Hindlimb muscle (tissue), 1 donor: ENCODE measurements at regions not wholly inside any gene's neighbourhood (a gene's known extent, or its start where the extent isn't known, plus 50 kb on each side); places are given as distances from the start of the nearest gene placed in this dataset.

Experiments used
- DNase-seq: peaks from one replicate; pipeline ENCODE4 v3.0.0-alpha.2; 2013

DNA sequence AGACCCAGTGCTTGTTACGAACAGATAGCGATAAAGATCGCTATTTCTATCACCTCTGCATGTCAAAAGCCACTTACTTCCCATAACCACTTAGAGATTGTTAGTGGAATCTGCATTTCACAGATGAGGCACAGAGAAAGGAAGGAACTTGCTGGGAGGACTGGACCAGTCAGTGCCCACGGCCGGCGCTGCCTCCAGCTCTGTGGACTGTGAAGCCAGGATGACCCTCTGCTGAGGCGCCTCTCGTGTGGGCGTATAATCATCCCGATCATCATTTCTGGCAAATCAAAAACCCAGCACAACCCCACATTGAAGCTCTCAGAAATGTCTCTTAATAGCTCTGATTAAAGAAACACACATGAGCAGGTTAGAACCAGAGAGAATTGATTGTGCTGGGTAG, 61.5 kb upstream of the ADRA2C start:
- DNase-seq: no peak

DNA sequence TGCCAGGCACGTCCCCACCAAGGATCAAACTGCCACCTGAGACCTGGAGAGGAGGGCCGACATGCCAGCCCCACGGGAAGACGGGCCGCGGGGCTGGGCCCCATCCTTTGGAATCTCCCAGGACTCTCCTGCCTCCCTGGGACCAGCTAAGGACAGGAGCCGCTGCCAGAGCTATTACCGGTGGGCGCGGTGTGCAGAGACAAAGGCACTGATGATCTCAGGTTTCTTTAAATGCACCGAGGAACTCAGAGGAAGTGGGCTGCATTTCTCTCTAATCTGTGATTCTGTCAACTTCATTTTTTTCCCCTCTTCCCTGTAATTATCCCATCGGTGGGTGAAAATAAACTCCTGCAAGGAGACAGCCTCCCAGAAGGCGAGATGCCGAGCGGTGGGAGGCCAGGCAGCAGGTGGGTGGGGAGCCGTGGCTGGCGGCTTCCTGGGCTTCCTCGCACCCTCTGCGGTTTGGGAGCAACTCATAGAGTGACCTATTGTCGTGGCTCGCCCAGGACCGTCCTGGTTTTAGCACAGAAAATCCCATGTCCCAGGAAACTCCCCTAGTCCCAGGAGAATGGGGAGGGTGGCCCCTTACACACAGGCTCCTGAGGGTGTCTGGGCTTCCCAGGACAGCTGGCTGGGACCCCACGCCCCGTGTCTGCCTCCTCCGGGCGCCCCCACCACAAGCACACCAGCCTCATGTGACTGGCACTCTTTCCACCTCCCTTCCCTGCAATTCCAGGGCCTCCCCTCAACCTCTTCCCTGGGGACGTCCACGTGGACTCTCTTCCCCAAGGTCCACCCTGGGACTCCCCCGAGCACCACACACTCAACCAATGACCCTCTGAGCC, 62.3 kb upstream of the ADRA2C start:
- DNase-seq: no peak

DNA sequence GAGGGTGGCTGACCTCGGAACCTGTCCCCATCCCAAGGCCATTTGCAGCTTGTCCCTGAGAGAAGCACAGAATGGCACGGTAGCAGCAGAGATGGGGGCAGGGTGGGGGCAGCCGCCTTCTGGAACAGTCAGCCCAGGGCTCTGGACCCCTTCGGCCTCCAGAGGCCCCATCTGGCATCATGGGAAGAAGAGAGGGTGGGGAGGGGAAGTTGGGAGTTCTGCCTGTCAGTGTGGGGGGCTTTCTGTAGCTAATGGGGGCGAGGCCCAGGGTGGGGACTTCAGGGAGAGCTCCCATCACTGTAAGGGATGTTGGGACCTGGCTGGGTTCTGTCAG, 62.9 kb upstream of the ADRA2C start:
- no peak for DNase-seq

DNA sequence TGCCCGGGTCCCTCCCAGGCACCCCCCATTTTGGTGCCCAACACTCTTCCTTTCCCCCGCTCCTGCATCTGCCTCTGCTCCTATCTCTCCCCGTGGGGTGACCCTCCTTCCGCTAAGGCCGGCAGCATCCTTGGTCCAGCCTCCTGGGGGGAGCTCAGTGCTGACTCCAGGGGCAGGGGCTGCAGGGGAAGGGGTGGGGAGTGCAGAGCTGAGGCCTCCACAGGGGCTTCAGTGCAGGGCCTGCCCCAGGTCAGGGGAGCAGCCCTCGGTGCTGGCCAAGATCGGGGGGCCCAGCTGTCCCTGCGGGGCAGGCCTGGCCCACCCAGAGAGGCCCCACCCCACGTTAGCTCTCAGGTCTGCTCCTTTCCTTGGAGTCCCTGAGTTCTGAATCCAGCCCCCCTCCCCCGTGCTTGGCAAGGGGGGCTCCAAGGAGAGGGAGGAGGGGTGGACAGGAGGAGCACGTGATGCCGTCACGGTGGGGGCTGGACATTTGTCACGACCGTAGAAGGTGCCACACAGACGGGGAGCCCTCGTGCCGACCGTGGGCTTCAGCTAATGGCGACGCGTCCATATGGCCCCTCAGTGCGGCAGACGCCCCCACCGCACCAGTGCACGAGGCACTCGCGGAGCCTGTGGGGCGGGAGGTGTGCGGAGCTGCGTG, 63.5 kb upstream of the ADRA2C start:
- no peak for DNase-seq

DNA sequence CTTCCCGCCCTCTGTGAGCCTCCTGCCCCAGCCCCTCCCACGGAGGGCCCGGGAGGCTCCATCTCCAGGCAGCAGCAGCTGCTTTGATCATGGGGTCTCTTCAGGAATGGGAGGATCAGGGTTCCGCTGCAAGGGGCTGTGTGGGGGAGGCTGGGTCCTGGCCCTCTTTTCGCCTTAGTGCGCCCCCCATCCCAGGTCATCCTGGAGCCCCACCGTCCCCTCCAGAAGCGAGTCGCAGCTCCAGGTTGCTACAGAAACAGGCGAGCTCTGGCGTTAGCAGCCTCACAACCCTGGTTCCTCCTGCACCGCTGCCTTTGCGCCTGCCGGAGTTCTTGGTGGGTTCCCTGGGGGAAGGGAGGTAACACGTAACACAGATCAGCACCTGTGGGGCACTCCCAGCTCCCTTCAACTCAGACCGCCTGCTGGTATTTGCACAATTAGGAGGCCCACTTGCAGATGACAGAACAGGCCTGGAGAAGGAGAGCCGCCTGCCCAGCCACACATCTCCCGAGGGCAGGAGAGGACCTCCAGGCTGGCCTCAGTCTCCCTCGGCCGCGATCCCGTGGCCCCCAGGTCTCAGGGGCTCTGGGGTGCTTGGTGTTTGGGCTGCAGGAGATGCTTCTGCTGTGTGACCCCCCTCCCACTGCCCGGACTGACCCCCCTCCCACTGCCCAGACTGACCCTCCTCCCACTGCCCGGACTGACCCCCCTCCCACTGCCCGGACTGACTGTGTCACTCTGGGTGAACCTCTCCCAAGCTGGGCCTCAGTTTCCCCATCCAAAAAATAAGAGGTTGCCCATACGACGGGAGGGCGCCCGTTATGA, 64.2 kb upstream of the ADRA2C start:
- no peak for DNase-seq

DNA sequence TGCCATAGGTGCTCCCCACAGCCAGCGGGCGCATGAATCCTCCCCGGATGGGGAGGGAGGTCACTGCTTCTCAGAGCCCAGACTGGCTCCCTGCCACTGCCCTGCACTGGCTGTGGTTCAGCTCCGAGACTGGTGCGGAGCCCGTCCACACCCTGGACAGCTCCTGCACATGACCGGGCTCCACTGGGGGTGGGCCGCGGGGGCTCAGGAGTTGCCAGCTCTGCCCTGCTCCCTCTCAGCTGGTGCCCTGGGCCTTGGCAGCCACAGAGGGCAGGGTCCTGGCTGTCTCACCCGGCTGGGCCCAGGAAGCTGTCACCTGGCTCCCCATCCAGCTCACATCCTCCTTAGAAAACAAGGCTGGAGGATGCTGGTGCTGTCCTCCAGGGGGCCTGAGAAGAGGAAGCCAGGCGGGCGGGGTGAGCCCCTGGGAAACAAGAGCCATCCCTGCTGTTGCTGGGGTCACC, 64.9 kb upstream of the ADRA2C start:
- no peak for DNase-seq

DNA sequence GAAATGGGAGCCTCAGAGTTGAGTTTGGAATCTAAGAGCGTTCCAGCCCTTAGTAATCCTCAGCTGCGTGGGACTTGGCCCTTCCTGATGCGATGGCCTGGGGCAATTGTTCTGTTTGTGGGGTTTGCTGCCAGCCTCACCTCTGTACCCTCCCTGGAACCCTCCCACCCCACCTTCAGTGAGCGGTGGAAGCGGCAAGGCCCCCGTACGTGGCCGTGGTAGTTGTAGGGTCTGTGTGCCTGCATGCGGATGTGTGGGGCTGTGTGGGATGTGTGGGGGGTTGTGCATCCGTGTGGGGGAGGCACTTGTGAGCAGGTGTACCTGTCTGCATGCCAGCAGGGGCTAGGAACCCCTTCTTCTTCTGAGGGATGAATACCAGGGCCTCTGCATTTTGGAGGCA, 65.4 kb upstream of the ADRA2C start:
- no peak for DNase-seq

DNA sequence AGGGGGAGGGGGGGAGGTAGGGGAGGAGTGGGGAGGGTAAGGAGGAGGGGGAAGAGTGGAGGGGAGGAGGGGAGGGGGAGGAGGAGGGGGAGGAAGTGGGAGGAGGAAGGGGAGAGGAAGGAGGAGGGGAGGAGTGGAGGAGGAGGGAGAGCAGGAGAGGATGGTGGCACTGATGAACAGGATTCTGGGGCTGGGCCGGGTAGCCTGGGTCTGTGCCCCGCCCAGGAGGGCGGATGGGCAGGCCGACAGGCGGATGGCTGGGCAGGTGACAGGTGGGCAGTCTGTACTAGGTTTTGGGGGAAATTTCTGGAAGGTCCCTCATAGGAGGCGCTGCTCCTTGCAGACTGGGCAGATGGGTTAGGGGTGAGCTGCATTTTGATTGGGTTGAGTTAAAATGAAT, 66.0 kb upstream of the ADRA2C start:
- DNase-seq: no peak

DNA sequence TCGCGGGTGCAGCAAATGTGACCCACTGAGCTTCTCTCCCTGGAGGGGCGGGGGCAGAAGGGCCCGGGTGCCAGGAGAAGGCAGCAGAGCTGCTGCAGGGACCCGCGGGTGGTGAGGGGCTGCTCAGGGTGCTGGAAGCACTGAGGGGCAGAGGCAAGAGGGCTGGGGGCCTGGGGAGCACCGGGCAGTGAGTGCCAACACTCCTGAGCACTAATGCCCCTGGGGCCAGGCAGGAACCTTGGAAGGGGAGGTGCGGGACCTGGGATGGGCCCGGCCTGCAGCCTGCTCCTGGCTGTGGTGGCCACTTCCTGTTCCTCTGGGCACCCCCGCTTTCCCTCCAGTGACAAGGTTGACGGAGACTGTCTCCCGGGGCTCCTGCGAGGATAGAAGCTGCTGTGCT, 66.5 kb upstream of the ADRA2C start:
- DNase-seq: no peak

DNA sequence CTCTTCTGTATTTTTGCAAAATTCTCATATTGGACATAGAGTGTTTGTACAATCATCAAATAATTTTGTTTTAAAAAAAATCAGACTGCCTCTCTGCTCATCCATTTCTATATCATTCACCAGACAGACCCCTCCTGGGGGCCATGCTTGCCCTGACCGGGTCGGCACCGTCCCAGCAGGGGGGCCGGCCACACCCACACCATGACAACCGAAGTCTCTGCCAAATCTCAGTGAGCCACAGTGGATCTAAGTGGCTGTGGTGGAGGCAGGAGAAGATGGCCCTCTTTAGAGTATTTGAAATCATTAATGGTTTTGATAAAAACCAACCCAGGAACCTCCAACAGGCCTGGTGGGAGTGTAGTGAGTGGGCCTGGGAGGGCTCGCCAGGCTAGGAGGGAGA, 66.9 kb upstream of the ADRA2C start:
- DNase-seq: no peak

DNA sequence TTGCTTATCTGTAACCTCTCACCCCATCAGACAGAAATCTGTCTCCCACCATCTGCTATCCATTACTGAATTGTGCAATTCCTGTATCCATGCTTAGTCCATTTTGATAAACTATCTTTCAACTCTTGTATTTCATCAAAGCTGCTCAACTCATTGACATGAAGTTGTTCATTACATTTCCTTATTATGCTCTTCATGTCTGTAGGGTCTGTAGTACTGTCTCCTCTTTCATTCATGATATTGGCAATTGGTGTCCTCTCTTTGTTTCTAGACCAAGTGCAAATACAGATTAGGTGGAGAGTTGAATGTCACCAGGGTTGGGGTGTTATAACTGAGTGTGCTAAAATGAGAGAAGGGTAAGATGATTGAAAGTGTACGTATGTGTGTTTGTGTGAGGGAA, 69.2 kb upstream of the ADRA2C start:
- no peak for DNase-seq

DNA sequence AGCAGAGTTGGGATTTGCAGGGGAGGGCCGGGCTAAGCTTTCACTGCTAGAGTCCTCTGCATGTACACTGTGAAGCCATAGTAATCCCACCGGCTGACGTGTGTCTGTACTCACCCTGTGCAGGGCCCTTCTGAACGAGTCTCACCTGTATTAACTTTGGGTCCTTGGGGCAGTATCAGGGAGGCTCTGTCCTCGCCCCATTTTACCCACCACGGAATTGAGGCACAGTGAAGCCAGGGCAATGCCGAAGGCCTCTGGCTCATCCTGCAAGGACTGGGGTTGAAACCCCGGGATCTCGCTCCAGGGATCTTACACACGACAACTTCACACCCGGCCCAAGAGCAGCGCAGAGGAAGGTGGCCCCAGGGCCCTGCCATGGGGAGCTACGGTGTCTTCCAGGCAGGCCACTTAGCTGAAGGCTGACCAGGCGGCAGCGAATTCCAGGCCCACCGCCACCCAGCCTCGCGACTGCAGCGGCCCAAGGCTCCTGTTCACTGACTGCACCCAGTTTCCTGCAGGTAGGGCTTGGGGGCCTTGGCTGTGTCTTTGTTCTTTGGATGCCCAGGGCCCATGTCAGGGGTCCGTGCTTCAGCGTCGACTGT, 75.5 kb upstream of the ADRA2C start:
- no peak for DNase-seq

DNA sequence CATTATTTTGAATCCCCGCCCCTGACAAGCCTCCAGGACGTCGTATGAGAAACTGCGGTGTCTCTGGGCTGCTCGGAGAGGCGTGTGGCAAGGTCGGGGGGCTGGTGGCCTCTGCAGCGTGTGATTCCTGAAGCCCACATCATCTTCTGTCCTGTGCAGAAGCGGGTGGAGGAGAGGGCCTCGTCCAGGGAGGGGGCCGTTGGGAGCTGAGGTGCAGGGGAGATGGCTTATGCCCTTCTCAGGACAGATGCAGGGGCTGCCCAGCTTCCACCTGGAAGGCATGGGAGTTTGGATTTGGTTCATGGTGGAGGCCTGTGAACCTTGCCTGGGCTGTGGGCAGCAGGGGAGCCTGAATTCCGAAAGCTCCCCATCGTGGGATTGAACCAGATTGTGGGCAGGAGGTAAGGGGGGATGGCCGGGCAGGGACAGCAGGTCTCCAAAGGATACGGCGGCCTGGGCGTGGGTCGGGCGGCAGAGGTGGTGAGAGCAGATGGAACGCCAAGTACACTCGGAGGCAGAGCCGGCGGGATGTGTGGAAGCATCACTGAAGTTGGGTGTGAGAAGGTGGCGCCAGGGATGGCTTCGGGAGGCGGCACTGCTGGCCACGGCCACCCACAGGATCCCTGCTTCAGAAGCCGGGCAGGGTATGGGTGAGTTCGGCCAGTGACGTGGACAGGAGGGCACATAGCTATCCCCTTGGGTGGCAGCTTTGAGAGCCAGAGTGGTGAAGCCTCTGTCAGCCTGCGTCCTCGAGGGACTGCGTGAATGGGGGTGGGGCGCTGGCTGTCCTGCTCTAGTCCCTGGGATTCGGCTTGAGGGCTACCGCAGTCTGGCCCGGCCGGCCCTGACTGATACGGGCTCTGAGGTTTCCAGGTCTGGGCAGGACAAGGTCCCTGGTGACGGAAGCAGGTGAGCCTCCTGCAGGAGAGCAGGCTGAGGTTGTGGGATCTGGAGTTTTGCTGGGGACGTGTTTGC, 76.3 kb upstream of the ADRA2C start:
- DNase-seq: no peak

DNA sequence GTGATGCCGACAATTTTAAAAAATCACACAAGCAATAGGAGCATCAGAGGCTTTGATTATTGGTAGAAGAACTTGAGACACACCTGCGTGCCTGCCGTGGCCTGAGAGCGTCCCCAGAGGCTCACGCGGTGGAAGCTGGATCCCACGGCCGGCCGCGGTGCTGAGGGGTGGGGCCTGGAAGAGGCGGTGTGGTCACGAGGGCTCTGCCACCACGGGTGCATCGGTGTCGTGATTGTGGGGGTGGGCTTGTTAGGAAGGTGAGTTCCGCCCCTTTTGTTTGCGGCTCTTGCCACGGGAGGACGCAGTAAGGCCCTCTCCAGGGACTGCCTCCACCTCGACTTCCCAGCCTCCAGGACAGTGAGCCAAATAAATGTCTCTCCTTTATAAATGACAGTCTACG, 77.2 kb upstream of the ADRA2C start:
- no peak for DNase-seq

DNA sequence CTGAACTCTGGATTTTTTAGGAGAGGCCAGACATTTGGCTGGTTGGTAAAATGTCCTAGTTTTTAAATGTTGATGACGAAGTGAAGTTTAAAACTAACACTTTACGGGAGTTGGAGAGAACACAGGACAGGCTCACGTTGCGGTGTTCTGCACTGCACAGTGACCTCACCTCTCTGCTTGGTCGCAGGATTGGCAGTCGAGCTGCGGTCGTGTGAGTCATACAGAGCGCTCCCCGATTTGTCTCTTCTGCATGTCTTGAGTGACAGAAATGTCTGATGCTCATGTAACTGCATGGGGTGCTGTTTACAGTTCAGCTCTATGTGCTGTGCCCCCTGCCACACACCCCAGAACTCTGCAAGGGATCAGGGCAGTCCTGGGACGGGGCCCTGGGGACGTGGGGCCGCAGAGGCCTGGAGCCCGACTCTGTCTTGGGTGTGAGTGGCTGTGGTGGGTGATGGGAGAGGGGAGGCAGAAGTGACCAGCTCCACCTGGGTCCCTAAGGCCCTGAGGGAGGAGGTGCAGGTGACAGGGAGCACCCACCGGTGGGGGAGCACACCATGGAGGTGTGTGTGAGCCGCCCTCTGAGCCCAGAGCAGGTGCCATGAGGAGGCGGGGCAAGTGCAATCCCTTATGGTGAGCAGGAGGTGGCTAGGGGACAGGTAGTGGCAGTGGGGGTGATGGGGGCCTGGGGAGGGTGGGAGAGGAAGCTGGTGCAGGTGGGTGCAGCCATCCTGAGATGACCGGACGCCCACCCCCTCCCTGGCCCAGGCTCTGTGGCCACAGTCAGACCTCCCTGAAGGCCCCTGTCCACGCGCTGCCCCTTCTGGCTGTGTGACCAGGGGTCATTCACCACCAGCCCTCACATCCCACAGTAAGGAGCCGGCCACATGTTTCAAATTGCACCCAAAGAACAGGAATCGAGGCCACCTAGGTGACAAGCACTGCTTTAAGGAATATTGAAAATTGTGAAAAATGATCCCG, 77.9 kb upstream of the ADRA2C start:
- no peak for DNase-seq

DNA sequence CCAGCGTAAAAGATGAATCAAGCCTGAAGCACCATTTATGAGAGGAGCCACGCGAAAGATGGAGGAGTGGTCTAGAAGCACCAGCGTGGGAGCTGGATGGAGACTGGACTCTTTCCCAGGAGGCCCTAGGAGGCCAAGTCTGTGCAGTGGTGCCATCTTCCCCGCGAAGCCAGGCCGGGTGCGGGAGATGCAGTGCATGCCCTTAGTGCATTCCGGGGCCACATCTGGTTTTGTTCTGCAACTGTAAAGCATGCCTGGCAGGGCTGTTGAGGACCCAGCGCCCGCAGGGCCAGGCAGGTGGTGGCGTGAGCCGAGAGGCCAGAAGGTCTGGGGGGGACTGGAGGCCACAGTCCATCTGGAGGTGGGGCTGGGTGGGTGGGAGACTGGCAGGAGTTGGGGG, 78.6 kb upstream of the ADRA2C start:
- no peak for DNase-seq

DNA sequence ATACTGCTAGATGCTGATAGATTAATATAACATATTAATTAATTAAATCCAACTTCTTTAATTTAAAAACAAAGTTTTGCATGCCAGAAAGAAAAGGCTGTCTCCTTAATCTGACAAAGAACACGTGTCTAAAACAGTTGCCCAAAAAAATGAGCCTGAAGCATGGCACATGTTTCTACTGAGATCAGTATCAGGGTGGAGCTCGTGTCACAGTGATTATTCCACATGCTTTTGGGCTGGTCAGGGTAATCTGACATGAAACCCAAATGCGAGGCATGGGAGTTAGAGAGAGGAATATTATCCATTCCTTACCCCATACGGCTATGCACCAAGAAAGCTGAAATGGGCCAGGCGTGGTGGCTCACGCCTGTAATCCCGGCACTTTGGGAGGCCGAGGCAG, 79.4 kb upstream of the ADRA2C start:
- no peak for DNase-seq

DNA sequence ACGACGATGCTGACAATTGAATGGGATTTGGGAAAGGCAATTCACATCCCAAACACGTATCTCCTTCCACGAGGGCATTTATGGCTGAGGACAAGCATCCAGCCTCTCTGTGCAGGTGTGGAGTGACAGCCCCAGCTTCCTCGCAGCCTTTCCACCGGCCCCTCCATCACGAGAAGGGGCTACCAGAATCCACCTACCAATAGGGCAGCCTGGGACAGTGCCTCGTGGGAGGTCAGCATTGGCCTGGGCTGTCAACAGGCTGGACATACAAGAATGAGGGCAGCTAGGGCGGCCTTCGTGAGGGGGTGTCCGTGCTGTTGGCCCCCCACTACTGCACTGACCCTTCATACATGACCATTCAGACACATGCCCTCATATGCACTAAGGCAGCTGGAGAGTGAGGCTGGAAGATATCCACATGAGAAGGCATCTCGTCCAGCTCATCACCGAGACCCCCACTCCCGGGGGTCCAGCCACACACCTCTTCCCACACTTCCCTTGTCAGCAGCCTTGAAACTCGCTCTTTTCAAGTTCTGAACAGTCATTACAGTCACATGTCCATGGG, 81.0 kb upstream of the ADRA2C start:
- no peak for DNase-seq

DNA sequence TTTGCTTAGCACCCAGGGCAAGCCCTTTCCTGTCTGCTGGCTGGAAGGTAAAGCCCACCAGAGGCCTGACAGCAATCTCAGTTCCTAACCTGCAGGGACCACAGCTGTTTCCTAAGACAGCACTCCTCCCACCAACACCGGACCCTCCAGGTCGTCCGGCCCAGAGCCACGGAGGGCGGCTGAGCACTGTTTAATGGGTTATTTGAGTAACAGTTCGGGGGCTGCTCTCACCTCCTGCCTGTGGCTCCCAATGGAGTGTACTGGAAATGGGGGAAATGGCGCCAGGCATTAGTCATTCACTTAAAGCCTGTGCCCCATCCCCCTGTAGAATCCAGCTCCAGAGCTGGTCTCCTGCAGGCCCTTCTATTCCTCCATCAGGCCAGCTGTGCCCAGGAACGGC, 81.6 kb upstream of the ADRA2C start:
- no peak for DNase-seq

DNA sequence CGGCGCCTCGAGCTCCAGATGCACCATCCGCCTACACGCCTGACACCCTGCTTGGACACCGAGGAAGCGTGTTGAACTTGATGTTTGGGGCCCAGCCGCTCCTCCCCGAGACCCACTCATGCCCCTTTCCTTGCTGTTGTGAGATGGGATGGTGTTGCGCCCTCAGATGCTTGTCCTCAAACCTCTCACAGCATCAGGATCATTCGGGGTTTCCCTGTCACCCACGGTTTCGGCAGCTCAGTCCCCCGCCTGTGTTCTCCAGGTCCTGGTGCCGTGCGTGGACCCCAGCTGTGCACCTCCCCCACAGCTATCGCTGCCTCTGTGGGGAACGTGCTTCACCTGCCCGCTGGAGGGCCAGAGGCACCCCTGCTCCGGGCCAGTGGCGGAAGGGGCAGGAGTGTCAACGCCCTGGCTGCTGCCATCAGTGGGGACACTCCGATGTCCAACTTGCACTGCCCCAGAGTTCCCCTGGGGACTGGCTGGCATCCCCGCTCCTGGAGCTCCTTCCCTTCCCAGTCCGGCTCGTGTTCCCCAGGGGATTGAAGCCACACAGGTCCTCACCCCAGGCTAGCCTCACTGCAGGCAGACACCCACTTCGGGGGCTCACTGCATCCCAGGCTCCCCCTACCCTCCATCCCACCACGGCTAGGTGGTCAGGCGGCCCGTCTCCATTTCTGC, 82.3 kb upstream of the ADRA2C start:
- DNase-seq: no peak
